ENCODE measurements at regions not wholly inside any gene's neighbourhood (a gene's known extent, or its start where the extent isn't known, plus 50 kb on each side); places are given as distances from the start of the nearest gene placed in this dataset.

DNA sequence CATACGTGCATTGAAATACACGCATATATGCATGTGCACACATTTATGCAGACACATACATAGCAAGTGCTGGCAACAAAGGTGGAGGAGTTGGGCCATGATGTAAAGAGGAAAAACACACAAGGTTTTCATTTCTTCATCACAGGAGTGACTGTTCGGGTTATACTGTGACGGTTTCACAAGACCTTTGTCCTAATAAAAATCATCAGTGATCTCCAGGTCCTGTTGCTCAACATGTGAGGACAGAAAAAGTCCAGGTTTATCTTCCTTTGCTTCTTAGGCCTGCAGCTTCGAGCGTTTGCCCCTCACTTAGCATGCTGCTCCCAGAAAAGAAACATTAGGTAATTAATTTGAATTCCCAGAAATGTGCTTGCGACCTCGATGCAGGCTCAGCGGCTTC, 1260.0 kb upstream of the TMEM132C start:
- no peak overlapping the region for H3K4me3 ChIP-seq (replicated peaks; ENCODE audit: low read depth, low read length)
- TF ChIP-seq, protein P1, sequence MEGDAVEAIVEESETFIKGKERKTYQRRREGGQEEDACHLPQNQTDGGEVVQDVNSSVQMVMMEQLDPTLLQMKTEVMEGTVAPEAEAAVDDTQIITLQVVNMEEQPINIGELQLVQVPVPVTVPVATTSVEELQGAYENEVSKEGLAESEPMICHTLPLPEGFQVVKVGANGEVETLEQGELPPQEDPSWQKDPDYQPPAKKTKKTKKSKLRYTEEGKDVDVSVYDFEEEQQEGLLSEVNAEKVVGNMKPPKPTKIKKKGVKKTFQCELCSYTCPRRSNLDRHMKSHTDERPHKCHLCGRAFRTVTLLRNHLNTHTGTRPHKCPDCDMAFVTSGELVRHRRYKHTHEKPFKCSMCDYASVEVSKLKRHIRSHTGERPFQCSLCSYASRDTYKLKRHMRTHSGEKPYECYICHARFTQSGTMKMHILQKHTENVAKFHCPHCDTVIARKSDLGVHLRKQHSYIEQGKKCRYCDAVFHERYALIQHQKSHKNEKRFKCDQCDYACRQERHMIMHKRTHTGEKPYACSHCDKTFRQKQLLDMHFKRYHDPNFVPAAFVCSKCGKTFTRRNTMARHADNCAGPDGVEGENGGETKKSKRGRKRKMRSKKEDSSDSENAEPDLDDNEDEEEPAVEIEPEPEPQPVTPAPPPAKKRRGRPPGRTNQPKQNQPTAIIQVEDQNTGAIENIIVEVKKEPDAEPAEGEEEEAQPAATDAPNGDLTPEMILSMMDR (IDR thresholded peaks at IDR 0.05; ENCODE audit: low read depth, low read length, missing control alignments): no peak
- no peak for DNase-seq (ENCODE audit: extremely low read depth, low read depth)

DNA sequence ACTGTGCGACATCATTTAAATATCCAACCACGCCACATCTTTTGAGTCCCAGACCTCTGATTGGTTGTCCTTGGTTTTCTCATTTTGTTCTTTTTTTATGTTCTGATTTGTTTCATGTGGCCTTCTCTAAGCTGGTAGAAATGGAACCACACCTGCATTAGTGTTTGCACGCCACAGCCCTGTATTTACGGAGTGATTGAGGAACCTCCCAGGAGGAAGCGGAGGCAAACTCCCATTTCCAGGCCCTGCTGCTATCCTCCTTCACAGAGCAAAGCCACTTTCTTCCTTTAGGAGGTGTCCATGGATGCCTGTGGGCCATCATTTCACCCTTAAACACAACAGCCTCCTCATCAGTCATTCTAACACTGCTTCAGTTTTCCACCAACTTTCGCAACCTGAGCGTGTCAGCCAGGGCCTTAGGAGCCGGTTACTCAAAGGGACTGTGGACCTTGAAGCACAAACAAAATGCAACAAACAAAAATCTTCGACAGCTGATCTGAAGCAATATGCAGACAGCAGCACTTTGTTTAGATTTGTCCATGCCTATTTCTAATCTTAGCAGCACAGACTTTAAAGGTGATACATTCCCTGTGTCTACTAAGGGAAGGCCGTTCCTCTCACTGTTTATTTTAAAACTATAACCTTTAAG, 1258.1 kb upstream of the TMEM132C start:
- TF ChIP-seq, protein P1 (IDR thresholded peaks at IDR 0.05; ENCODE audit: low read depth, low read length, missing control alignments): no peak
- H3K4me3 ChIP-seq (replicated peaks; ENCODE audit: low read depth, low read length): no peak overlapping the region
- DNase-seq (ENCODE audit: extremely low read depth, low read depth): no peak

DNA sequence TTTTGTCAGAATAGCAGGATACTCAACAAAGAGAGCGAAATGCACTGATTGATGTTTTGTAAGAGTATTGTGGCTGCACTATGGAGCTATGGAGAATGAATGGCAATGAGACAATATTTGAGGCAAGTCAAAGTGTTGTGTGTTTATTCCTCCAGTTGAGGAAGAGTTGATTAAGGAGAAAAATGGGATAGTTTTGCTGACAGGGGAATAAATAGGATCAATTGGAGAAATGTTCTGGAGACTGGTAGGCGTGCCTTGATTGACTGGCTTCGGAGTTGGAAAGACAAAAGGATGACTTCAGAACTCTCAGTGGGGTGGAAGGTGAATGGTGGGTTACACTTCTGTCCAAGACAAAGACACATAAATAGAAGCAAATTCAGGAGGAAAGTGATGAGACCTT, 1254.9 kb upstream of the TMEM132C start:
- TF ChIP-seq, protein P1 (IDR thresholded peaks at IDR 0.05; ENCODE audit: low read depth, low read length, missing control alignments): no peak
- DNase-seq (ENCODE audit: extremely low read depth, low read depth): no peak
- H3K4me3 ChIP-seq (replicated peaks; ENCODE audit: low read depth, low read length): no peak overlapping the region

DNA sequence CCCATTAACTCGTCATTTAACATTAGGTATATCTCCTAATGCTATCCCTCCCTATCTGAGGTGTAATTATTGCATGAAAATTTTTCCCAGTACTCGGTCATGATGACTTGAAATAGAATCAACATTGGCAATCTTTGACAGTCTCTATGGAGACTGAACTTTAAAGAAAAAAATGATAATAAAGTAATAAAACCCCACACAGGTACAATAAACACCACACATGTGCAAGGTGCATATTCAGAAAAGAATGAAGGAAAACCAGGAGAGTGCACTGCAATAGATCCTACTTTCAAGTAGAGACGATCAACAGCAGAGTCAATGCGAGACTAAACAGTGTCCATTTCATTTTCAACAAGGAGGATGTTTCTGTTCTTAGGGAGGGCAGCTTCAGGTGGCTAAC, 1253.8 kb upstream of the TMEM132C start:
- H3K4me3 ChIP-seq (replicated peaks; ENCODE audit: low read depth, low read length): no peak overlapping the region
- DNase-seq (ENCODE audit: extremely low read depth, low read depth): no peak
- TF ChIP-seq, protein P1 (IDR thresholded peaks at IDR 0.05; ENCODE audit: low read depth, low read length, missing control alignments): no peak

DNA sequence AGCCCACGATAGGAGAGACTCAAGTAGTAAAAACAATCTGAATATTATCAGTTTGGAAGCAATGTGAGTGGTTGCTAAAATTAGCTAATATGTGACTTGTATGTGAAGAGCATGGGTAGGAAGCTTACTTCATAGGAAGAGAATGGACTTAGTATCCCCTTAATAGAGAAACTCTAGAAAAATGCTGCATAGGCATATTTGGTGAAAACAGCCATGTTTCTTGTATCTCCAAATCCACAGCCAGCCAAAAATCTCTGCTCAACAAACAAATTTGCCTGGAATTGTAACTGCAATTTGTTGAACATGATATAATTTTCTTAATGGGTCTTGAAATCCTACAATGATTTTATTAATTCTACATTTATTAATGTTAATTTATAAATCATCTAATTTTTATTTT, 1252.9 kb upstream of the TMEM132C start:
- no peak for DNase-seq (ENCODE audit: extremely low read depth, low read depth)
- no peak overlapping the region for H3K4me3 ChIP-seq (replicated peaks; ENCODE audit: low read depth, low read length)
- TF ChIP-seq, protein P1 (IDR thresholded peaks at IDR 0.05; ENCODE audit: low read depth, low read length, missing control alignments): no peak

DNA sequence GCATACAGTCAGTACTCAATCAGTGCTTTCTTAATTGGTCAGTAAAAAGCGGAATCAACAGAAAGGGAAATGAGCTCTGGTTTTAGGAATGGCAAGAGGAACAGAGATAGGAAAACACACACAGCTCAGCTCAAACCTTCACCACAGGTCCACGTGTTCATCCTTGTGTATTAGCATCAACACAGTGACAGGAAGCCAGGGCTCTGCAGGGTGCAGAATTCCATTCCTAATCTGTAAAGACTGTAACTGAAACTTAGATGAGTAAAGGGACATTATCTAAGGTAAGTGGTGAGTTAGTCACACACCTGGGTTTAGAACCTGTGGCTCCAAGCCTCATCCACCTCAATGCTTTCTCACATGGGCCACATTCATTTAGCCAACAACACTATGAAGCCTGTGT, 1242.2 kb upstream of the TMEM132C start:
- DNase-seq (ENCODE audit: extremely low read depth, low read depth): no peak
- TF ChIP-seq, protein P1 (IDR thresholded peaks at IDR 0.05; ENCODE audit: low read depth, low read length, missing control alignments): no peak
- H3K4me3 ChIP-seq (replicated peaks; ENCODE audit: low read depth, low read length): no peak overlapping the region

DNA sequence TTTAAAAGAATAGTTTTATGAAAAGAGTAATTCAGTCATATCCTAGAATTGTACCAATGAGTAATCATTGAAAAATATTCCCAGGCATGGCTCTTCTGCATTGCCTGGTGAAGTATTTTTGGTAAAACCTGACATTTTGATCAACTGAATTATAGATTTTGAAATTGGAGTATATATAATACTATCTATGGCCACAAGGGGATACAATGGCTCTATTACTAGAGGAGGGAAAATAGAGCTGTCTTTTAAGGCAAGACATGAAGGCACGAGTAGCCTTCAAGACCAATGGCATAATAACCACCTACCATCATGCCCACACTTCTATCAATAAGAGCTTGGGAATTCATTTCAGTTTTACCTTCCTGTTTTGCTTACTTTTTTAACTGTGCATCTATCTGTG, 1241.4 kb upstream of the TMEM132C start:
- no peak overlapping the region for H3K4me3 ChIP-seq (replicated peaks; ENCODE audit: low read depth, low read length)
- DNase-seq (ENCODE audit: extremely low read depth, low read depth): no peak
- TF ChIP-seq, protein P1 (IDR thresholded peaks at IDR 0.05; ENCODE audit: low read depth, low read length, missing control alignments): no peak
